ENCODE measurements at regions not wholly inside any gene's neighbourhood (a gene's known extent, or its start where the extent isn't known, plus 50 kb on each side); places are given as distances from the start of the nearest gene placed in this dataset.
"Not testable (repeated sequence)": the region's sequence is repeated elsewhere in the genome, so short reads cannot be mapped to it uniquely, and the experiment has no call there.

DNA sequence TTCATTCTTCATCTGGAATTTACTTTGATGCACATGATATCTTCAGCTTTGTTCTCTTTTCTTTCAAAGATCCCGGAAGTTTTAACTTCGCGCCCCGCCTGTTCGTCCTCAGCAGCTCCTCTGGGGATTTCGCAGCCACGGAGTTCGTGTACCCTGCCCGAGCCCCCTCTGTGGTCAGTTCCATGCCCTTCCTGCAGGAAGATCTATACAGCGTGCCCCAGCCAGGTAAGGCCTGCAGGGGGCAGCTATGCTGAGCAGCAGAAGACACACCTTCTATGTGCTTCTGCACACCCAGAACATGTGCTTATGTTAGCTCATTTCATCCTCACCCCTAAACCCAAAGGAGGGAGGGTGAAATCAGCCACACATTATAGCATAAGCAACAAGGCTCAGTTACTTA lies 79.7 kb upstream of the LYZL2 start:
- no peak for ATAC-seq
- intact Hi-C loops (cut with DNase I, micrococcal nuclease) = no loop called here

DNA sequence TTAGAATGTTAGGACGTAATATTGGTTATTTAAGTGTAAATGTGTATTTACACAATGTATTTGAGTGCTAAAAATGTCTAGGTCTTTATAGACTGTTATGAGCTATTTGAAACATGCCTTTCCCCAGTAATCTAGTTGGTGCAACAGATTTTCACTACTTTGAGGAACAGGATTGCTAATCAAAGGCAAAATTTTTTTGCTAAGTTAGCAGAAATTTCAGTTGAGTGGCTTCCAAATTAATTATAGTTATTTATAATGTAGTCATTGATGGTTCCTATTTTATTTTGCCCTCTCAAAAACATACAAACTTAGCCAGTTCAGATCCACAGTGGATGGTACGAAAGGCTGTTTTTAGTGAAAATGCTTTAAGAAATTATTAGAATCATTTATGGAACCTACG lies 78.7 kb upstream of the LYZL2 start:
- intact Hi-C loops (cut with DNase I, micrococcal nuclease) = no loop called here
- DNase-seq (no peak), ATAC-seq (no peak)

More for the DNA sequence above, 79.7 kb upstream of the LYZL2 start:
- DNase-seq = no peak

DNA sequence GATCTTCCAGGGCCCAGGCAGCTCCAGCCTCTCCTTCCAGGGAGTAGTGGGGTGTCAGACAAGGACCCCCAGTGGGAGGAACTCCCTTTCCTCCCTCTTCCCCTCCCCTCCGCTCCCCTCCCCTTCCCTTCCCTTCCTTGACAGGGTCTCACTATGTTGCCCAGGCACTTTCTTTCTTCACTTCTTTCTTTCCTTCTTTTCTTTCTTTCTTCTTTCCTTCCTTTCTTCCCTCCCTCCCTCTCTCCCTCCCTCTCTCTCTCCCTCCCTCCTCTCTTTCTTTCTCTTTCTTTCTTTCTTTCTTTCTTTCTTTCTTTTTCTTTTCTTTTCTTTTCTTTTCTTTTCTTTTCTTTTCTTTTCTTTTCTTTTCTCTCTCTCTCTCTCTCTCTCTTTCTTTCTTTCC lies 76.6 kb upstream of the LYZL2 start:
- ATAC-seq; intact Hi-C loops (cut with DNase I, micrococcal nuclease); DNase-seq: not testable (repeated sequence)

DNA sequence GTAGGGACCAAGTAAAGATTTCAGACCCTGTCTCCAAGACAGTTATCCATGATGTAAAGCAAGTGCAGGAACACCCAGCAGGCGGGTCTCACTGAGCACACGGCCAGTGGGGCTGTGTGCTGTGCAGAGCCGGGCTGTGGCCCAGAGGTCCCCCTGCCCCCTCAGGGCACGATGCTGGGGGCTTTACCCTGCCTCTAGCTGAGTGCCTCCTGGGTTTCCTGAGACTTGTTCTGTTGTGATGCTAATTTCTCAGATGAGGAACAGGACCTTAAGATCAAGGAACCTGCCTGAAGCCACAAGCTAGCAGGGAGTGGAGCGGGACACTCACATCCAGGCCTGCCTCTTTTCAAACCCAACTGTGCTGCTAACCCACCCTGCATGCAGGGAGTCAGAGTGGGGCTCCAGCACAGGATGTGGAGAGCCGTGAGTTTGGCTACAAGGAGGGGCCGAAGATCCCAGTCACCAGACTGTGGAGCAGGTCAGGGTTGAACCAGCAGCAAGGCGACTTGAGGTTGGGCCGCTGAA lies 76.1 kb upstream of the LYZL2 start:
- DNase-seq = no peak
- intact Hi-C loops (cut with DNase I, micrococcal nuclease) = no loop called here
- no peak for ATAC-seq

DNA sequence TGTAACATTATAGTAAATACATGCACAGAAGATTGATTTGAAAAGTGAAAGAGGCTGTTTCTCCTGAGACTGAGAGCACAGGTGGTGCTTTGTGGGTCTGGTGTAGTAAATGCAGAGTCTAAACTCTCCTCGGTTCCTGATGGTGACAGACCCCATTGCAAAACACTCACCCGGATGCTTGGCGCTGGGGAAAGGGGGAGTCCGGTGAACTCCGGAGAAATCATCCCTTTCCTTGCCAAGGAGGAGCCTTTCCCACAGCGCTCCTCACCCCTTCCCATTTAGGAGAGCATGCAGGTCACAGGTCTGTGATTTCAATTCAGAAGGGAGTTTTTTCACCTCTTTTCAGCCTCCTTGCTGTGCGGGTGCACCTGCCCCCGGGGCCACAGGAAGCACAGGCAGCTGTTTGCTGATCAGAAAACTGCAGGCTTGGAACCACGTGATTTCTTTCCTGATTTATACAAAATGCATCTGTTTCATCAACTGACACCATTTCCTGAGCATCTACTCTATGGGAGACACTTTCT lies 75.6 kb upstream of the LYZL2 start:
- no peak for ATAC-seq
- intact Hi-C loops (cut with DNase I, micrococcal nuclease) = no loop called here
- DNase-seq = no peak

DNA sequence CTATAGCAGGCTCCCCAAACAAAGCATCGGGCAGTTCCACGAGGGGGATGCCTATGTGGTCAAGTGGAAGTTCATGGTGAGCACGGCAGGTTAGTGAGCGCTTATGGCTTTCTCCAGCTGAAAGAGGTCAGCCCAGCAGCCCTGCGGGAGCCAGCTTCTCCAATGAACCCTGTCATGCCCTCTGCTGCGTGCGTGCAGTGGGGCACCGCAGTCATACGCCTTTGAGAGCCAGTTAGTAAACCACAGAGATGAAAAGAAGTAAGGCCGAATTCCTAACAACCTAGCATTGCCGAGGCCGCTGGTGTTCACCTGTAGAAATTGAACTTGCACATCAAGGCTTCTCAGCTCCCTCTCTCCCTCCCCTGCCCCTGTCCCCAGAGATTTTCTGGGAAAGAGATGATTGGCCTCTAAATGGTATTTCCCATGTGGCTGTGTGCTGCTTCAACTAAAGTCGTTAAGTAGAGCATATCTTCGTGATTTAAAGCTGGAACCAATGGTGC lies 75.1 kb upstream of the LYZL2 start:
- DNase-seq; intact Hi-C loops (cut with DNase I, micrococcal nuclease); ATAC-seq: not testable (repeated sequence)

DNA sequence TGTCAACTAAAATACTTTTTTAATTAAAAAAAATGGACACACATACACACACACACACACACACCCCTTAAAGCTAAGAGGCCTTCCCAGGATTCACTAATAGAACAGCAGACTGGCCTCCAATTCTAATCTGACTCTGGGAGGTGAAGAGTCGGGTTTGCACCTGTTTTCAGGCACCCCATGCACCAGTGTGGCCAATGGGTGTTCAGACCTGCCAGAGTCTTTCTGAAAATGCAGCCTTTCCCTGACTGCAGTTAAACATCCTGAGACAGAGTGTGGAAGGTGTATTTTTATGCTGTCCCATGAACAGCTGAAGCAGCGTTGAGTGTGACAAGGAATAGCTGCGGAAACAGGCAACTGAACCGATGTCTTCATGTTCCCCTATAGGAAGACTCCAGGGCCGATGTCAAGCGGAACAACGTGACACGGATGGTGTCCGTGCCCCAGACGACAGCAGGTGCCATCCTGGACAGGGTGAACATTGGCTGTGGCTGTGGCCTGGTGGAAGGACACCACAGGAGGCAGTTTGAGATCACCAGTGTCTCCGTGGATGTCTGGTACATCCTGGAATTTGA lies 74.6 kb upstream of the LYZL2 start:
- ATAC-seq (no peak), DNase-seq (no peak)
- intact Hi-C loops (cut with DNase I, micrococcal nuclease) = no loop called here

DNA sequence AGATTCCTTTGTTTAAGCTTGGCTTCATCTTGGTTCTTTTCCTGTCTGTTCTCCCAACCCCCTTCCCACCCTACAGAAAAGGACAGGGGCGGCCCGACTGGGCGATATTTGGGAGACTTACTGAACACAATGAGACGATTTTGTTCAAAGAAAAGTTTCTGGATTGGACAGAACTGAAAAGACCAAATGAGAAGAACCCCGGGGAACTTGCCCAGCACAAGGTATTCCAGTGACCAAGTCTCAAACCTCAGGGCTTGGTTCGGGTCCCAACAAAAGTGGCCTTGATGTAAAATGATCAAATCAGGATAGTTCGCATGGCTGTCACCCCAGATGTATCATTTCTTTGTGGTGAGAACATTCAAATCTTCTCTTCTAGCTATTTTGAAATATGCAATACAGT lies 73.9 kb upstream of the LYZL2 start:
- ATAC-seq; intact Hi-C loops (cut with DNase I, micrococcal nuclease); DNase-seq: not testable (repeated sequence)

DNA sequence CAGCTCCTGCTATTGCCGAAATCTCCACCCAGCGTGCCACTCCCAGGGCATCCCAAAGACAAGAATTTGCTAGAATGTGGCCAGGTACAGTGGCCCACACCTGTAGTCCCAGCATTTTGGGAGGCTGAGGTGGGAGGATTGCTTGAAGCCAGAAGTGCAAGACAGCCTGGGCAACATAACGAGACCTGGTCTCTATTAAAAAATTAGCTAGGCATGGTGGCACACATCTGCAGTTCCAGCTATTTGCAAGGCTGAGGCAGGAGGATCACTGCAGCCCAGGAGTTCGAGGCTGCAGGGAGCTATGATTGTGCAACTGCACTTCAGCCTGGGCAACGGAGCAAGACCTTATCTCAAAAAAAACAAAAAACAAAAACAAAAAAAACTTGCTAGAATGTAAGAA lies 73.3 kb upstream of the LYZL2 start:
- intact Hi-C loops (cut with DNase I, micrococcal nuclease) = no loop called here
- ATAC-seq (no peak), DNase-seq (no peak)

DNA sequence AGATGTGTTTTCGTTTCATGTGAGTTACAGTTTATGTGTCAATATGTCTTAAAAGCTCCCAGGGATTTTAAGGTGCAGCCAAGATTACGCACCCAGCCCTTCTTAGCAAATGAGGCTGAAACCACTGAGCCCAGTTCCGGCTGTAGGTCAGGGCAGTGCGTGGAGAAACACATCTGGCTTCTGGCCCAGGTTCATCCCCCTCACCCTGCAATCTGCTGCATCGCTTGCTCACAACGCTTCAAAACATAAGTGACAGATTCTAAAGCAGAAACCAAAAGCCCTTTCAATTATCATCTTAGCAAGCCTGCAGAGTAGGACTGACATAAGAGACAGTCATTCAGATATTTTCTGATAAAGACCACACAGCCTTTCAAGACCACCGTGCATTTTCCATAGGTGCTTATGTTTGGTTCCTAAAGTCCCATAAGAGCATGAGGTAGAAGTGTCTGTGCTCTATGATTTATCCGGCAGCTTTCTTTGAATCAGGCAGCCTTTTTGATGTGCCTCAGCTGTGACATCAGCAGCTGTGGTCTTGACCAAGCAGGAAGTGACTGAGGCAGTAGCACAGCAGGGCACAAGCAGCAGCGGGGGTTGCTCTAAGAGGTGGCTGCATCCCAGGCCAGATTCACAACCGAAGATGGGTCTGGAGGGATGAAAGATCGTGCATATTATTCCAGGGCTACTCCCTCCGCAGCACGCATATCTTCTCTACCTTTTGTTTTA lies 72.1 kb upstream of the LYZL2 start:
- peak; percentile 42 to 54 for DNase-seq
- intact Hi-C loops (cut with DNase I, micrococcal nuclease) = no loop called here
- ATAC-seq = peak; percentile 52

DNA sequence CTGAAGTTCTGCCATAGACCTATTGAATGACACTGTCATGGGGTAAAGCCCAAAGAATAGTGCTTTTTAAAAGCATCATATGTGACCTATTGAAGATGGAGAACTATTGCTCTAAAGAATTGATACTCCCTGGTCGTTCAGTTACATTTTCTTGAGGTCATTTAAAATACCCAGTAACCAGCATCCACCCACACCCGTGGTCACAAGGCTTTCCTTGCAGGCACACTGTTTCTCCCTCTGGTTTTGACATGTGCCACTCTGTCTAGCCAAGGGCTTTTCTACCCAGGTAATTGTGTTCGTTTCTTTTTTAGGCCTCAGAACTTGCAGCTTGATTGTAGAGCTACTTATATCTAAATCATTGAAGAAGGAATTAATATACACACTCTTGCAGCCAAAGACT lies 68.3 kb upstream of the LYZL2 start:
- intact Hi-C loops (cut with DNase I, micrococcal nuclease) = no loop called here
- no peak for DNase-seq
- no peak for ATAC-seq

DNA sequence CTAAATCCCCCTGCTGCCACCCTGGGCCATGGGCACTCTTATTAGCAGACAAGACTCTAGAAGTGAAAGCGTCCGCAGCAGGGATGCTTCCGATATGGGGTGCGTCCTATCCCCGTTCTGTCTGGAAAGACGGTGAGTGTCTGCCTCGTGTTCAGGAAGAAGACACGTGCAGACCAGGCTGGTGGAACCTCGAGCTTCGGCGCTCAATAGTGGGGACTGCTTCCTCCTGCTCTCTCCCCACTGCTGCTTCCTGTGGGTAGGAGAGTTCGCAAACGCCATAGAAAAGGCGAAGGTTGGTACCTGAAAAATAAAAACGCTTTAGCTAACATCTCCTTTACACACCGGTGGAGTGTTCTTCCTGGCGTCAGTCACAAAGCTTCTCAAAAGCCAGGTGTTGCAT lies 67.7 kb upstream of the LYZL2 start:
- intact Hi-C loops (cut with DNase I, micrococcal nuclease); ATAC-seq; DNase-seq: not testable (repeated sequence)

DNA sequence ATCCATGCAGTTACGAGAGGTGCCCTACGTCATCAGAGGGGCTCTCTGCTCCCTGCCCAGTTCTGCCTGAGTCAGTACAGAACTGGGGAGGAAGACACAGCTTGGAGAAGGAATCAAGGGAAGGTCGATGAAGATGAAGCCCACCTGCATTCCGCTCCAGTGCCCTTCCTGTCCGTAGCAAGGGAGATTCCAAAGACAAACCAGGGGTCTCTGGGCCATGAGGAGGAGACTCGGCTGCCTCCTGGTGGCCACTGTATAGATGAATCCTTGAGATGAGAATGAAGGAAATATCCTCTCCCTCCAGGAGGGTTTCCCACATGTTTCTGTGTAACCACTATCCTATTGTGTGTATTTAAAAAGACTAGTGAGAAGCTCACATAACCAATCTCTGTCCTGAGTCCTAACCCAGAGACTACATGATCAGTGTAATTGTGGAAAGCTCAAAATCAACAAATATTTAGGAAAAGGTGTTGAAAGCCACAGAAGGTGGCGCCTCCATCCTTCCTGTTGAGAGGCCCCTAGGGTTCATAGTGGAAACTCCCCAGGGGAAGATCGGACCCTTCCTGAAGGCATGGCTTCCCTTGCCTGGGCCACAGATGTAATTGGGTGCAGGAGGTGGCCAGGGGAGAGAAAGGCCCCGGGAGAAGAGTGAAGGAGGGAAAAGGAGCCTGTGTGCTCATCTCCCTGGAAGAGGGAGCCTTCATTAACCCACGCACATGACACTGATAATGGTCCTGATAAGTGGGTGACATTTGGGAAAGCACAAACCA lies 67.0 kb upstream of the LYZL2 start:
- DNase-seq; intact Hi-C loops (cut with DNase I, micrococcal nuclease); ATAC-seq: not testable (repeated sequence)

DNA sequence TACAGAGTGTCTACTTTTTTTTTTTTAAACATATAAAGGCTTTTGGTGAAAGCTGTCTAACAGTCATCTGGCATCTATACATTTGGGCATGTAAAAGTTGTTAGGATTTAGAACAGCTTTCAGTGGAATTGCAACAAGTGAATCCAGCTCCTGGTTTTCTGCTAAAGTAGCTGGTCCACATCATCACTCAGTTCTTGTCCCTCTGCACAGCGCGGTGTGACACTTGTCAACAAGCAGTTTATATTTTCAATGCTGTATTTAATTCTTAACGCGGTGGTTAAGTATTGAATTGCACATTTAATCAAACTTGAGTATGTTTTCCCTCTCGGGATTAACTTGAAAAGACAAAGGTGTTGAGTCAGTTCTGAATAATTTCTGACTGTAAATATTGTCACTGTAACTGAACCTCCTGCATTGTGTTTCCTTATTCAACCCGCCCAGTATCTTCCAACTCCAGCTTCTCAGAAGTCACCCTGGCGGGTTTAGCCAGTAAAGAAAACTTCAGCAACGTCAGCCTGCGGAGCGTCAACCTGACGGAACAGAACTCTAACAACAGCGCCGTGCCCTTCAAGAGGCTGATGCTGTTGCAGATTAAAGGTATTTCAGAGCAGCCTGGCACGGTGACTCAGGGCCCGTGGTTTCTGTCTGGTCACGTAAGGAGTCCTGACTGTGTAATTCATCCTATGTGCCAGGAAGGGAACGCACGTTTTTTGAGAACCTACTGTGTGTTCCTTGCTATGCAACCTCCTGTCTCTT lies 66.1 kb upstream of the LYZL2 start:
- peak in 1 of 2 donors; percentile 46 for DNase-seq
- ATAC-seq; intact Hi-C loops (cut with DNase I, micrococcal nuclease): not testable (repeated sequence)

DNA sequence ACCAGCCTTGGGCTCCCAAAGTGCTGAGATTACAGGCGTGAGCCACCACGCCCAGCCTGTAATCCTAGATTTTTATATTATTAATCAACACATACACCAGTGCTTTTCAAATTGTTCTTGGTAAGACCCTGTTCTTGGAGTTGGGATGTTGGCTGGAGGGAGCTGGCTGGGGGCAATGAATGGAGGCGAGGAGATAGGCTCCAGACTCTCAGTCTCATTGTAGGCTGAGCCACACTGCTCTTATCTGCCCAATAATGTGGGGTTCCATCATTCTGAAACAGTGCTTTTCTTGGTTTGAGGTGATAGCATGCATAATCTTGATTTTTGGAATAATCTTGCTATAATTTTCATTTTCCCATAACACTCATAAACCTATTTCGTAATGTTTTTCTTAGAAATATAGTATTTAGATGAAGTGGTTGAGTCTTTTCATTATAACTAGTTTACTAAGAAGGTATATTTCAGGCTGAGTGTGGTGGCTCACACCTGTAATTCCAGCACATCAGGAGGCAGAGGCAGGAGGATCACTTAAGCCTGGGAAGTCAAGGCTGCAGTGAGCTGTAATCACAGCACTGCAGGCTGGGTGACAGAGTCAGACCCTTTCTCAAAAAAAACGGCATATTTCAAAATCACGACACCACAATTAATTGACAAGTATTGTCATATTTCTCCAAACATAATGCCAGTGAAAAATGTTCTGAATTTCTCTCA lies 65.1 kb upstream of the LYZL2 start:
- intact Hi-C loops (cut with DNase I, micrococcal nuclease) = no loop called here

DNA sequence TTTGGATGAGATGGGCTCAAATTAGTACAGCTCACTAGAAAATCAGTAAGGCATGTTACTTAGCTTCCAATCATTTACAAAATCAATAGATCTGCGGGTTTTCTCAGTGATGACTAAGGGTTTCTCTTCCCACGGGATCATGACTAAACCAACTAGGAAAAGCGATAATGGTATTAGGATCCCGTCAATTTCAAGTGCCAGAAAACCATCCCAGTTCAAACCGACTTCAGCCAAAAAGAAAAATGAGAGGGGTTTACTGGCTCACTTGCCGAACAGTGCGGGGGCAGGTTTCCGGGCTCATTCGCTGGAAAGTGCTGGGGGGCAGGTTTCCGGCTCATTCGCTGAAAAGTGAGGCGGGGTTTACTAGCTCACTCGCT lies 62.1 kb upstream of the LYZL2 start:
- ATAC-seq (no peak), DNase-seq (no peak)
- intact Hi-C loops (cut with DNase I, micrococcal nuclease) = no loop called here

More for the DNA sequence above, 65.1 kb upstream of the LYZL2 start:
- DNase-seq (no peak), ATAC-seq (no peak)

DNA sequence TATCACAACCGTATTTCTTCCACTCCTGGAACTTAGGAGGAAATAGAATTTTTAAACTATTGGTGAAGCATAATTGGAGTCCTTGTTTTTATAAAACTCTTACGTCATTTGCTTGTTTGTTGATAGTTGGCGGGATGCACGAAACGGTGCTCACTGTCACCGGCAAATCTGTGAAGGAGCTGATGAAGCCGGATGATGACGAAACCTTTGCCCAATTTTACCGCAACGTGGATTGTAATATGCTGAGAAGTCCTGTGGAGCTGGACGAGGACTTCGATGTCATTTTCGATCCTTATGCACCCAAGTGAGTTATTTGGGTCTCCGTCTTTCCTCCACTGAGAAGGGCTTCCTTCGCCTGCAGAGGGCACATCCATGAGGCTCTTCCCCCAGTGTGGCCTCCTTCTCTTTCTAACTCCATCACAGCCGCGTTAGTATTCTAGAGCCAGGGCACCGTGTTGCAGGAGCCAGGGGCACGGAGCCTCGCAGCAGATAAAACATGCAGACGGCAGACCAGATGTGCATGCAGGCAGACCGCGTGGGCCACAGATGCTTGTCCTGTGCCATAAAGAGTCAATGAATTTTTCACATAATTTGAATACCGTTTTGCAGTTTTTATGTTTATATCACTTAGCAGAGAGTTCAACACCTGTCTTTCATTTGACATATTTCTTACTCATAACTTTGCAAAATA lies 61.5 kb upstream of the LYZL2 start:
- DNase-seq, ATAC-seq: not testable (repeated sequence)

More for the DNA sequence above, 61.5 kb upstream of the LYZL2 start:
- intact Hi-C loops (cut with DNase I, micrococcal nuclease) = not testable (repeated sequence)
